ENCODE measurements at regions not wholly inside any gene's neighbourhood (a gene's known extent, or its start where the extent isn't known, plus 50 kb on each side); places are given as distances from the start of the nearest gene placed in this dataset.

DNA sequence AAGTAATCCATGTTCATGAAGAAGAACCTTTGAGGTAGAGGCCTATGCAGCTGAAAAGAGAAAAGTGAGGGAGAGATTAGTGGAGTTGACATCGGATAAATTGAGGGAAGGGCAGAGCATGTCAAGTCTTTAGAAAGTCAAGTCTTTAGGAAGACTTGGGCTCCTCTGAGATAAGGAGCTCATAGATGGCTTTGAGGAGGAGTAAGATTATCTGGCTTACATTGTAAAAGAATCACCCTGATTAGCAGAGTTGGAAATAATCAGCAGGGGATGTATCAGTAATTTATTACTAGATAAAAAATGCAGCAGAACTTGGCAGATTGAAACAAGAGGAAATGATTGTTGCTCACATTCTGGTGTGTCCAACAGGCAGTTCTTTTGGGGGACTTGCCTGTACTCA is 727.2 kb upstream of the WWC1 start:
- H3K79me2 ChIP-seq (ENCODE audit: insufficient read depth, low read length) = no peaks in the 10 kb centered on the region
- H3K36me3 ChIP-seq (ENCODE audit: low read length) = no peaks in the 10 kb centered on the region
- no peaks in the 10 kb centered on the region for H3K9me3 ChIP-seq (ENCODE audit: insufficient read depth, low read length)
- H3K9ac ChIP-seq (ENCODE audit: low read length) = no peak overlapping the region
- no peaks in the 10 kb centered on the region for H3F3A ChIP-seq (ENCODE audit: insufficient read depth)
- H4K20me1 ChIP-seq (ENCODE audit: low read depth, low read length) = no peaks in the 10 kb centered on the region
- H3K9me2 ChIP-seq (replicated peaks; ENCODE audit: insufficient read depth, low read length) = no peaks in the 10 kb centered on the region
- H3K27me3 ChIP-seq (ENCODE audit: low read length) = no peaks in the 10 kb centered on the region
- H3K4me2 ChIP-seq (ENCODE audit: low read depth, low read length, poor library complexity, severe bottlenecking) = no peak overlapping the region
- H3K27ac ChIP-seq (ENCODE audit: low read depth, low read length) = no peak overlapping the region
- no peak overlapping the region for H2AFZ ChIP-seq (ENCODE audit: low read depth, low read length, severe bottlenecking)
- H3K4me3 ChIP-seq (ENCODE audit: insufficient read depth, low read length, poor library complexity, severe bottlenecking) = no peak overlapping the region
- TF ChIP-seq, protein P1, sequence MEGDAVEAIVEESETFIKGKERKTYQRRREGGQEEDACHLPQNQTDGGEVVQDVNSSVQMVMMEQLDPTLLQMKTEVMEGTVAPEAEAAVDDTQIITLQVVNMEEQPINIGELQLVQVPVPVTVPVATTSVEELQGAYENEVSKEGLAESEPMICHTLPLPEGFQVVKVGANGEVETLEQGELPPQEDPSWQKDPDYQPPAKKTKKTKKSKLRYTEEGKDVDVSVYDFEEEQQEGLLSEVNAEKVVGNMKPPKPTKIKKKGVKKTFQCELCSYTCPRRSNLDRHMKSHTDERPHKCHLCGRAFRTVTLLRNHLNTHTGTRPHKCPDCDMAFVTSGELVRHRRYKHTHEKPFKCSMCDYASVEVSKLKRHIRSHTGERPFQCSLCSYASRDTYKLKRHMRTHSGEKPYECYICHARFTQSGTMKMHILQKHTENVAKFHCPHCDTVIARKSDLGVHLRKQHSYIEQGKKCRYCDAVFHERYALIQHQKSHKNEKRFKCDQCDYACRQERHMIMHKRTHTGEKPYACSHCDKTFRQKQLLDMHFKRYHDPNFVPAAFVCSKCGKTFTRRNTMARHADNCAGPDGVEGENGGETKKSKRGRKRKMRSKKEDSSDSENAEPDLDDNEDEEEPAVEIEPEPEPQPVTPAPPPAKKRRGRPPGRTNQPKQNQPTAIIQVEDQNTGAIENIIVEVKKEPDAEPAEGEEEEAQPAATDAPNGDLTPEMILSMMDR (IDR thresholded peaks at IDR 0.05; ENCODE audit: insufficient read depth, low read length, poor library complexity, severe bottlenecking) = no peak
- no peak for TF ChIP-seq EZH2phosphoT487 (conservative IDR thresholded peaks at IDR 0.05; ENCODE audit: low read length)

DNA sequence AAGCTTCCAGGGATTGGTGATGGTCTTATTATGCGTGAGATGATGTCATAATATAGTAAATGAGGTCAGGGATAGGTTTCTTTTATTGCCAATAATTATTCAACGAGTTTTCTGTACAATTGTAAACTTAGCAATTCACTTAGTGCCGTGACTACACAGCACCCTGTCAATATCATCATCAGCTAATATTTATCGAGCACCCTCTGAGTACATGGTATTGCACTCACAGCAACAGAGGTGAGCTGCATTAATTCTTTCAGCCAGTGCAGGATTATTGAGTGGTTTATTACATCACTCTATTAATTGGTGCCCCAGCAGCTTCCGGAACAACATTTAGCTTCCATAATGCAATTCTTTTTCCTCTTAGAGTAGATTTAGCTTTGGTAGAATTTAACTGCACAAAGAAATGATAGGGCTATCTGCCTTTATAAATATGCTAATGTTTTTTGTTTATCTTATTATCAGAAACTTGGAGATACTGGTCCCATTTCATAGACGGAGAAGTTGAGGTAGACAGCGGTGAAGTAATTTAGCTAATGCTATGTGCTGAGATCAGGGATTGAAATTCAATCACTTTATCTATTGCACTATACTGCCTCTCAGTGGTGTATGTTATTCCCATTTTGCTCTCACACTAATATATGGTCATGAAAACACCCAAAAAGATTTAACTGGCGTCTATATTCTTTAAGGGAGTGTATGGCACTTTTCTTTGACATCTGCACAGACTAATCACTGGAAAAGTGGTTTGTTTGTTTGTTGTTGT is 726.1 kb upstream of the WWC1 start:
- TF ChIP-seq EZH2phosphoT487 (conservative IDR thresholded peaks at IDR 0.05; ENCODE audit: low read length) = no peak
- Histone ChIP-seq H3K9me2 (replicated peaks; ENCODE audit: insufficient read depth, low read length) (no peaks in the 10 kb centered on the region), H3F3A (ENCODE audit: insufficient read depth) (no peaks in the 10 kb centered on the region), H3K4me2 (ENCODE audit: low read depth, low read length, poor library complexity, severe bottlenecking) (no peak overlapping the region), H3K9me3 (ENCODE audit: insufficient read depth, low read length) (no peaks in the 10 kb centered on the region), H3K36me3 (ENCODE audit: low read length) (no peaks in the 10 kb centered on the region), H2AFZ (ENCODE audit: low read depth, low read length, severe bottlenecking) (no peak overlapping the region), H3K27ac (ENCODE audit: low read depth, low read length) (no peak overlapping the region), H3K79me2 (ENCODE audit: insufficient read depth, low read length) (no peaks in the 10 kb centered on the region), H3K4me3 (ENCODE audit: insufficient read depth, low read length, poor library complexity, severe bottlenecking) (no peak overlapping the region), H3K27me3 (ENCODE audit: low read length) (no peaks in the 10 kb centered on the region), H3K9ac (ENCODE audit: low read length) (no peak overlapping the region), H4K20me1 (ENCODE audit: low read depth, low read length) (no peaks in the 10 kb centered on the region)

DNA sequence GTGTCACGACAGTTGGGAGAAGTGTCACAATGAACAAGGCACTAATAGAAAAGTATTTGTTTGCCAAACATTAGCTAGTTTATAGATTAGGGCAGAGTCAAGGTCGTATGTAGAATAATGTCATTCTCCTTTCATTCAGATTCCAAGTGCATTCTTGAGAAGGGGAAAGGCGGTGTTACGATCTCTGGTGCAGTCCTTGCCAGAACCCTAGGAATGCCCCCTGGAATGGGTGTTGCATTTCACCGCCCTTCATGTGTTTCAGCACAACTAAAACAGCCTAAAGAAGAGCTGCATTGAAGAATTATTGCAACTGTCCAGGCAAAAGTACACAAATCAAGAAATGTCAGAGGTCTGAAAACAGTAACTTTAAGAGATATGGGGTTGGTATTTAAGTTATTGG is 721.0 kb upstream of the WWC1 start:
- Histone ChIP-seq H3K79me2 (ENCODE audit: insufficient read depth, low read length) (no peaks in the 10 kb centered on the region), H3K27me3 (ENCODE audit: low read length) (no peaks in the 10 kb centered on the region), H3K36me3 (ENCODE audit: low read length) (no peaks in the 10 kb centered on the region), H3K9me3 (ENCODE audit: insufficient read depth, low read length) (no peaks in the 10 kb centered on the region), H4K20me1 (ENCODE audit: low read depth, low read length) (no peaks in the 10 kb centered on the region), H3K27ac (ENCODE audit: low read depth, low read length) (no peak overlapping the region), H3K4me3 (ENCODE audit: insufficient read depth, low read length, poor library complexity, severe bottlenecking) (no peak overlapping the region), H3K4me2 (ENCODE audit: low read depth, low read length, poor library complexity, severe bottlenecking) (no peak overlapping the region), H3F3A (ENCODE audit: insufficient read depth) (no peaks in the 10 kb centered on the region), H3K9ac (ENCODE audit: low read length) (no peak overlapping the region), H3K9me2 (replicated peaks; ENCODE audit: insufficient read depth, low read length) (no peaks in the 10 kb centered on the region), H2AFZ (ENCODE audit: low read depth, low read length, severe bottlenecking) (no peak overlapping the region)
- TF ChIP-seq EZH2phosphoT487 (conservative IDR thresholded peaks at IDR 0.05; ENCODE audit: low read length) = no peak
- TF ChIP-seq, protein P1 (IDR thresholded peaks at IDR 0.05; ENCODE audit: insufficient read depth, low read length, poor library complexity, severe bottlenecking) = no peak

DNA sequence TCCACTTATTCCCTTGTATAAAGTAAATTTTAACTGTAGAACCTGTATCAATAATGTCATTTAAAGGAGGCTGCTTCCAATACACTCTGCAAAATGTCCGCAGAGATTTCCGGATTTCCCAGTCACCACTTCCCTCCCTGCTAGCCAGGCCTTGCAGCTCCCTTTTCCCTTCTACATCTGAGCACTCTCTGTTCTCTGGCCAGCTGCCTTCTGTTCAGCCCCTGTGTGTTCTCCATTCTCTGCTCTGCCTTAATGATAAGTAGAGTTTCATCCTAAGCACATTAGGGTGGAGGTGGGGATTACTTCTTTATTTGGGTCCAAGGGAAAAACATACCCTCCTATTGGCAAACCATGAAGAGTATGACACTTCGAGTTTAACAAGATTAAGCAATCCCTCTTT is 719.6 kb upstream of the WWC1 start:
- Histone ChIP-seq H3F3A (ENCODE audit: insufficient read depth) (no peaks in the 10 kb centered on the region), H3K27ac (ENCODE audit: low read depth, low read length) (no peak overlapping the region), H3K4me3 (ENCODE audit: insufficient read depth, low read length, poor library complexity, severe bottlenecking) (no peak overlapping the region), H3K36me3 (ENCODE audit: low read length) (no peaks in the 10 kb centered on the region), H3K9me2 (replicated peaks; ENCODE audit: insufficient read depth, low read length) (no peaks in the 10 kb centered on the region), H3K9ac (ENCODE audit: low read length) (no peak overlapping the region), H4K20me1 (ENCODE audit: low read depth, low read length) (no peaks in the 10 kb centered on the region), H3K79me2 (ENCODE audit: insufficient read depth, low read length) (no peaks in the 10 kb centered on the region), H3K9me3 (ENCODE audit: insufficient read depth, low read length) (no peaks in the 10 kb centered on the region), H3K4me2 (ENCODE audit: low read depth, low read length, poor library complexity, severe bottlenecking) (no peak overlapping the region), H2AFZ (ENCODE audit: low read depth, low read length, severe bottlenecking) (no peak overlapping the region), H3K27me3 (ENCODE audit: low read length) (no peaks in the 10 kb centered on the region)
- TF ChIP-seq, protein P1 (IDR thresholded peaks at IDR 0.05; ENCODE audit: insufficient read depth, low read length, poor library complexity, severe bottlenecking) = no peak

All from SU-DHL-6 (cell line).